AG08396 (cell line): ENCODE measurements at regions not wholly inside any gene's neighbourhood (a gene's known extent, or its start where the extent isn't known, plus 50 kb on each side); places are given as distances from the start of the nearest gene placed in this dataset.
A peak's percentile ranks its signal among the peaks of the same experiment; 100 is the strongest.

Source experiments
- DNase-seq: peaks from one replicate; pipeline ENCODE4 v3.0.0; 2012; ENCODE audit warnings: low spot score, mixed read lengths

DNA sequence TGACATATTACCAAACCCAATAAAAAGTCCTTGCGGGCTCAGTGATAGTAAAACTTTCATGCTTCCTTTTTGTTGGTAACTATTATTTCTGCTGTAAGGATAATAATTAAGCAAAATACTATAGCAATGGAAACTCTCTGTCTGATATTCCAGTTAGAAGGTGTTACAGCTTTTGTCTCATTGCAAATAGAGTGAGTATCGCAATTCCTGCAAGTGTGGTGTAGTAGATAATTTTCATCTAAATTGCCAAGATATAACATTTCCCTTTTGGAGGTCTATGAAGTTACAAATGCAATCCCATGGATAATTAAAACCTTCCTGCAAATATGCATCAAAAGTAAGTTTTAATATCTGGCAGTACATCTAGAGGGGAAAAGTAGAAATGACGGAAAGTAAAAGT, 88.7 kb upstream of the CD93 start:
- no peak for DNase-seq

DNA sequence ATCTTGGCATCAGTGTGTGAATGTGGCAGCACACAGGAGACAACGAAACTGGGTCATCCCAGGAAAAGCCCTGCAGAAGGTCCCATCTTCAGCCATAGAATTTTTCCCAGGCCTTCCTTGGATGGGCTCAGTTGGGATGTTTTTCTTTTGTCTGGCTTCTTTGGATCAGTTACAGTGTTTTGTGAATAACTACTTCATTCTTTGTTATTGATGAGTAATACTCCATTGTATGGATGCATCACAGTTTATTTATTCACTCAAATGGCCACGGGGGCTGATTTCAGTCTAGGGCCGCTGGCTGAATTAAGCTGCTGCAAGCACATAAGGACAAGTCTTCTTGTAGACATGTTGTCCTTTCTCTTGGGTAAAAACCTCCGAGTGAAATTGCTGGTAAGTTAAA, 81.3 kb upstream of the CD93 start:
- DNase-seq = no peak

DNA sequence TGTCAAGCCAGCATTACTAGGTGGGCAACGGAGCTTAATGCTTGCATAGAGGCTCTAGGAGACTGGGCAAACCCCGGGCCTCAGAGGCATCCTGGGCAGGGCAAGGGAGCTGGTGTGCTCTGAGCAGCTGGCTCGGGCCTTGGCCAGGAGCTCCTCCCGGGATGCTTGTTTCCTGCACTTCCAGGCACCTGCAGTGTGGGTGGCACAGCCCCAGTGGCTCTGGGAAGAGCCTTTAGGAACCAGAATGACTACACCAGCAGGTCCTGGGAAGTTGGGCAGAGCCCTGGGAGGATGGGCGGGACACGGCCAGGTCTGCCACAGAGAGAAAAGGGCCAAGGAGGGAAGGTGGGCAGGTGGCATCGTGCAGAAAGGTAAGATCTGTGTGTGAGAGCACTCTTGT, 80.4 kb upstream of the CD93 start:
- no peak for DNase-seq

DNA sequence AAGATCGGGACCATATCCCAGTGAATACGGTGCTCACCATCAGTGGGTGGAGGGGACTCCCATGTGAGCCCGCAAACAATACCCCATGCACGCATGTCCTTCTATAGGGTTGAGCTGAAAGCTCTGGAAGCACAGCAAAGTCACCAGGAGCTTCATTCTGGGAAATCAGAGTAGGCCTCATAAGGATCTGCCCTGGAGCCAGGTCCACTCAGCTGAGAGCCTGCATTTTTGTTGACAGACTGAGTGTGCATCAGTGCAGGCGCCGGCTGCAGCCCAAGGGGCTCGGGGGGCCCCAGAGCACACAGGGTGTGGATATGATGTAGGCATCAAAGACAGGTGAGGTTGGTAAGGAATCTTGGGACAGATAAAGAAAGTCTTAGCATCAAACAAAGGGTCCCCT, 79.8 kb upstream of the CD93 start:
- no peak for DNase-seq

DNA sequence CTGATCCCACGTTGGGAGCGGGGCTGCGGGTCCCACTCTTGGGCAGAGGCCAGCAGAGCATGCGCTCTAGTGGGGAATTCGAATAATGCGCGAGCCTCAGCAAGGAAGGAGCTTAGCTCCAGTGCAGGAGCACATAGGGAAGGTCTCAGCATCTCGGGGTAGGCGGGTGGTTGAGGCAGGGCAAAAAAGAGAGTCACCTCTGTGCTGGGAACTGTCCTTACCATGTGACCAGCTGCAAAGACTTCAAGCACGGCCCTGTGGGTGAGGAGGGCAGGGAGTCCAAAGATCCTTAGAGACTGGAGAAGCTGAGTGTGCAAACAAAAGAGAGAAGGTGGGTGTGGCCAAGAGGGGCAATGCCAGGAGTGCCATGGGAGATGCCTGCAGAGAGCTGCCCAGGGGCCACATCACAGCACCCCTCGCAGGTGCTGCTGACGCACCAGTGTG, 79.2 kb upstream of the CD93 start:
- DNase-seq = no peak

DNA sequence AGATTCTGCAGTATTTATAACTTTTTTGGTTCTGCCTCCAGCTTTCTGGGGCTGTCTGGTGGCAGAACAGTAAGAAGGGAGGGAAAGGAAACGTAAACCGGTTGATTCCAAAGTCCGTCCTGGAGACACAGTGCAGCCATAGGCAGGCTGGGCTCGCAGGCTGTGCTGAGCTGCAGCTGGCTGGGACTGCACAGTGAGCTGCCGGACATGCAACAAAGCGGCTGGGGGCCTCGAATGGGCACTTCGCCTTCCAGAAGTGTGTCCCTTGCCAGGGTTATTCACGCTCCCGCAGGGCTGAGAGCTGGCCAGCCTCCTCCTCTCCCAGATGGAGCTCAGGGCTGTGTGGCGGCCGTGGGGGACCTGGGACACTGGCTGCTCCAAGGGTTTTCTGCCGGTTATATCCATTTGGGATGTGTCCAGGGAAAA, 78.1 kb upstream of the CD93 start:
- DNase-seq = no peak

DNA sequence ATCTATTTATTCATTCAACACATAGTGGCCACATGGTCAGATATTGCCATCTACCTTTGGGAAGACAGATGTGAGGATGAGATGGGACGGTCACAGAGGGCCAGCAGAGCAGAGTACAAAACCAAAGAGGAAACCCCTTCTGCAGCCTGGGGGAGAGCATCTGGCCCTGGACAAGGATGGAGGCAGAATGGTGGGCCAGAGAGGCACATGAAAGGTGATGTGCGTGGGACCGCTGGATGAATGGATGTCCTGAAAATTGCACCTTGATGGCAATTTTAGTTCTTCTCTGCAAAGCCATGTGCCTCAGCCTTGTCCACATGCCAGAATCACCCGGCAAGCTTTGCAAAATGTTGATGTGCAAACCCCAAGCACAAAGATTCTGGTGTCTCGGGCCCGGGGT, 77.4 kb upstream of the CD93 start:
- no peak for DNase-seq

DNA sequence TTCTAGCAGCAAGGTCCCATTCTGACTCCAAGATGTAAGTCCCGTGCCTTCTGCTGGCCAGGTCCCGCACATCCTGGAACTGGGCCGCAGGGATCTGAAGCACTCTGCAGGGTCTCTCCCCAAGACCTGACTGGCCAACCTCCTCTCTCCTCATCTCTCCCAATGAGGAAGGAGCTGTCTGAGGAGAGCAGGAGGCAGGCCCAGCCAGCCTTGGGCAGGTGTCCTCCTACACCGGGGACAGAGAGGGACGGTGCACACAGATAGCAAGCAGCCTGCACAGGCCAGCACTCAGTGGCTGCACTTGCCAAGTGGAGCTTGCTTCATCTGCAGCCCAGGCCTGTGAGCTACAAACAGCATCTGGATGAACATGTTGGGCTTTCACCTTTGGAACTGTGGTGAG, 76.8 kb upstream of the CD93 start:
- DNase-seq = no peak

DNA sequence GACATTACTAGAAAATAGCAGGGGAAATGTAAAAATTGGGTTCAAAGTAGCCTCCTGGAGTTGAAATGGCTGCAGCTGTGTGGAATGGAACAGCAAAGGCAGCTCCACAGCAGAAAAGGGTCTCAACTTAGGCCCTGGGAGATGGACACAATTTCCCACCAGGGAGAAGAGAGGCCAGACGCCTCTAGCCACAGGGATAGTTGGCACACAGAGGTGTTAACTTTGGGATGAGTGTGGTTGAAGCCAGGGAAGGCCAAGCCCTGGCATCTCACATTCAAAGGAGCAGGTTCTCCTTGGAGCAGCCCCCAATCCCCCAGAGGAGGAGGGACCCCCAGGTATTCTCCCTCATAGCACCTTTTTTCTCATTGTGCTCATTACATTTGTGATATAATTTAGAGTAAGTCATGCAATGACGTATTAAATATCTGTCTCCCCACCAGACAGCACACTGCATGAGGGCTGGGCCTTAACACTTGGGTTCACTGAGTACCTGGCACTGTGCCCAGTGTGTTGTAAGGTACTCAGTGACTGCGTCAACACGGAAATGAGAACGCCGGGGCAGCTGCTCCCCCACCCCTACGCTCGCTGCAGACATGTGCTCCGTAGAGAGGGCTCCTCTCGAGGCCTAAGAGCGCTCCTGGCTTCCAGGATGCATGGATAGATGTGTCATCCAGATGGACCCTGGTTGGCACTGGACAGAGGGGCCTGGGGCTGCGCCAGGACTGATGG, 76.0 kb upstream of the CD93 start:
- DNase-seq = no peak

DNA sequence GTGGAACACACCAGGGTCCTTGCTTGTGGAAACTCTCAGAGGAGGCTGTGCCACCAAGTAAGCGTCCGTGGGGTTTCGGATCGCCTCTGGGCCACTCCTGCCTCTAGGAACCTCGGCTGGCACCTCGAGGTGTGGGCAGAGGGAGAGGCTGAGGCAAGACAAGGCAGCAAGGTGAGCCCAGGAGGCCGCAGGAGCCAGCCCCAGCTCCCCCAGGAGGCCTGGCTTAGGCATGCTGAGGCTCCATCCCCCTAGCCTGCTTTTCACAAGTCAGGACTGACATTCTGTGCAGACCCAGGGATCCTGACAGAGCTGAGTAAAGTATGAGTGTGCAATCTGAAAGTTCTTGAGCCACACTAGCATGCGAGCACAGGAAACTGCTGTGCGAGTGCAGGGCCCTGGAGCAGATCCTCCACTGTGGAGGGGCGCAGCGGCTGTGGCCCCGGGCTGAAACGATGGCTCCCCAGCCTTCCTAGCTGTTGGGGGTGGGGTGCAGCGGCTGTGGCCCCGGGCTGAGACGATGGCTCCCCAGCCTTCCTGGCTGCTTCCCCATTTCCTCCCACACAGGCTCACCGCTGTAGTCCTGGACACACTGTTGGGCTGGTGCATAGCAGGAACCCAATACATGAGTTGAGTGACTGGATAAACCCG, 75.2 kb upstream of the CD93 start:
- DNase-seq = no peak

DNA sequence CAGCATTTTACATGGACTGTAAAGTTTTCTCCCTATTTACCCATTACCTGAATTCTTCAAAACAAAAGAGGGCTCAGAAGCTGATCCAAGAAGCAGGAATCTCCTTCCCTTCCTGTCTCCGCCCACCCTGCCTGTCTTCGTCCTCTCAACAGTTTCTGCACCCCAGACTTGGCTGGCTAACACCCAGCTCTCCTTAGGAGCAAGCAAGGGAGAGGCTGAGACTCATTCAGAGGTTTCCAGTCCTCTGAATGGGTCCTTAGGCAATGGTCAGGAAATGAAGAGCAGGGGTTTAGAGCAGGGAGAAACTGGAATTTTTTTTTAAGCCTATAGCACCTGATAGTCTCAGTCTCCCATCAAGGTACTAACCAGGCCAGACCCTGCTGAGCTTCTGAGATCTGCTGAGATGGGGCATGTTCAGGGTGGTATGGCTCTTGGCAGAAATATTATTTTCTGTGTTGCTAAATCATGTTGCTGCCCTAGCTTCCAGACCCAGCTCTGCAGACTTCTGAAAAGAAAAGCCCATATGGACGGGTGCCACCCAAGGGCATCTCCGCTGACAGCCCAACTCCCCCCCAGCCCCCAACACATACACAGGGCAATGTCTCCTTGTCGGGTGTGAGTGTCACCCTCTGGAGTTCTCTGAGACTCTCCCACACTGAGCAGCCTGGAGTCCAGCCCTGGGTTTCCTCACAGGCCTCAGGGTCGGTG, 74.6 kb upstream of the CD93 start:
- peak; percentile 24 for DNase-seq

DNA sequence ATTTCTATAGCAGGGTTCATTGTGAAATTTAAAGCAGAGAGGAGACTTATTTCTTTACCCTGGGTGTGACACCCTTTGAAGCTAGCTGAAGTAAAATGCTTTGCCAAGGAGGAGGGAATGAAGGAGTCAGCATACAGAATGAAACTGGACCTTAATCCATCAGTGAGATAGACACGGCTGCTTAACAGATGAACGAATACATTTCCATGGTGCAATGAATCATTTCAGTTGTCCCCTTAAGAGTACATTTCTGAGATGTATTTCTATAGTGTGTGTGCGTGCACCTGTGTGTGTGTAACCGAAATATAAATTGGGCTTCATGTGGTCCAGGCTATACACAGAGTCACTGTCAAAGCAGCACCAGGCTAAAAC, 73.8 kb upstream of the CD93 start:
- no peak for DNase-seq

DNA sequence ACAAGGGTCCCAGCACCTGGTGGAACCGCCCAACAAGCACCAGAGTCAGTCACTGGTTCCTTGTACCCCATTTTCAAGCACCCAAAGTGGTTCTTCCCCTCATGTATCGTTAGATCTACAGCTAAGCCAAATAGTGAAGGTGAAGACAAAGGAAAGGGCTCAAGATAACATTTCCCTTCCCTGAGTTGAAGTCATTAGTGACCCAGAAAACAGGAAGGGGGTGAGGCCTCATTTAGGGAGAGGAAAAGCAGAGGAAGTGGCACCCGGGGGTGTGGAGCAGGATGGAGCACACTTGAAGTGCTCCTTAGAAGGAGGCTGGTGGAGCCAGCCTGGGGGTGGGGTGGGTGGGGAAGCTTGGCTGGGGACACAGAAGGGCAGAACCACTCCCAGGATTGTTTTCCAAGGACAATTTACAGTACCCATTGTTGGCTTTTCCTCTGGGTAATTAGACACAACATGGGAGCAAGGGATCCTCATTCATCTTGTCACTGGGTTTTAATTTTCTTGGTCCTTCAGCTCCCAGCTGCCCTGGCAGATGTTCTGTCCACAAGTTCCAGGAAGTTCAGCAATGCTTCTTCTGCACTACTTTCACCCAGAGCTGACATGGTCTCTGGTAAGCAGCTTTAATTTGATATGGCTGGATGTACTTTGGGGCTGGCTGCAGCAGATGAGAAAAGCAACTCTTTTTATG, 73.3 kb upstream of the CD93 start:
- DNase-seq = no peak

DNA sequence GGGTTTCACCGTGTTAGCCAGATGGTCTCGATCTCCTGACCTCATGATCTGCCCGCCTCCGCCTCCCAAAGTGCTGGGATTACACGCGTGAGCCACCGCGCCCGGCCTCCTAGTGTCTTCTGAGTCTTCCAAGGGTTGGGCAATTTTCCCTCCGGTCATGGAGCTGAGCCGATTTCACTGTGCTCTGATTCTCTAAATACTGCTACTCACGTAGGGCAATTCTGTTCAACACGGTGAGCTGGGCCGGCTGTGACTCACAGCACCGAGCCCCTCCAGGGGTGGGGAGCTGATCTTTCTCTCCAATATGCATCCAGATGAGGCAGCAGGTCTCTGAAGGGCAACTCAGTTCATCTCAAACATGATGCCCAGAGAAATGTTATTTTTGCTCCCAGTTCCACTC, 71.6 kb upstream of the CD93 start:
- DNase-seq = no peak

DNA sequence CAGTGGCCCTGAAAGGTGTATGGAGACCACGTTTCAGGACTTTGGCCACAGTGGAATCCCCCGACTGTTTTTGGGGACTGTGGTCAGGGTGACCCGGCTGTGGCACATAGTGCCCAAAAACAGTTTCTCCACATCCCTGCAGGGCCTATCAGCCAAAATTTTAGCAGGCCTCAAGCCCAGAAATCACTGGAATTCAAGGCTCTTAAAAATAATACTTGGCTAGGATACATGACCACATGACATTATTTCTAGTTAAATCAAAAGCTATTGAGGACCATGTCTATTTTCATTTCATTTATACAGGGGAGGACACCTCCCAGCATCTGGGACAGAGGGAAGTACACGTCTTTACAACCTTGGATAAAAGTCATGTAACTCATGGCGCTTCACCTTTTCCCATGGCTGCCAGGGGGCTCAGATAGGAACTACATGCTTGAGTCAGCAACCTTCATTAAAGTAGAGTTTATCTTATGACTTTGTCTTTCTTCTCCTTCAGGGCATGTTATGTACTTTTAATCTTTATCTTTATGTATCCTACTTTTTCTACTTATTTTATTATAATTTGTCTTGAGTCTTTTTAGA, 70.8 kb upstream of the CD93 start:
- no peak for DNase-seq

DNA sequence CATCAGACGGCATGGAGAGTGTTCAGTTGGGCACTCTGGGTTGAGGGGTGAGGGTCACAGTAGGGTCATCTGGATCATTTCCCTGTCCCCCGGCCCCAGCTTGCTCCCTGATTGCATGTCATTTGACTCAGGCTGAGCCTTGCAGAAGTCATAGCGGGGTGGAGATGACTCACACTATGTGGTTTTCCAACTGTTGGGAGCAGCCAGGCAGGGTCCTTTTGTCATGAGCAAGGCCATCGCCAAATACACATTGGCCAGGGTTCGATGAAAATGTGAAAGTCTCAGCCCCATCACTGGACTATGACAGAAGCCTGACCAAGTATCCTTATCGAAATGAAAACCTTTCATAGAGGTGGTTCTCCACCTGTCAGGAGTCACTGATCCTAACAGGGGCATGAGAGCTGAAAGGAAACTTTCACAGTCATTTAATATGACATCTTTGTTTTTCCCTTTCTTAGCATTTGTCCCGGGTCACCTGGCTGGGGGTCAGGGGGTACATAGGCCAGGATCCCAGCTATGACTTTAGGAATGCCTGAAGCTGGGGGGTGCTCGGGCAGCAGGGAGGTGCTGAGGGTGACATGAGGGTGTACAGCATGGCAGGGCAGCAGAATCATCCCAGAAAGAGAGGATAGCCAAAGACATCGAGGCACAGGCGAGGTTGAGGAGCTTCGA, 70.2 kb upstream of the CD93 start:
- DNase-seq = peak; percentile 71

DNA sequence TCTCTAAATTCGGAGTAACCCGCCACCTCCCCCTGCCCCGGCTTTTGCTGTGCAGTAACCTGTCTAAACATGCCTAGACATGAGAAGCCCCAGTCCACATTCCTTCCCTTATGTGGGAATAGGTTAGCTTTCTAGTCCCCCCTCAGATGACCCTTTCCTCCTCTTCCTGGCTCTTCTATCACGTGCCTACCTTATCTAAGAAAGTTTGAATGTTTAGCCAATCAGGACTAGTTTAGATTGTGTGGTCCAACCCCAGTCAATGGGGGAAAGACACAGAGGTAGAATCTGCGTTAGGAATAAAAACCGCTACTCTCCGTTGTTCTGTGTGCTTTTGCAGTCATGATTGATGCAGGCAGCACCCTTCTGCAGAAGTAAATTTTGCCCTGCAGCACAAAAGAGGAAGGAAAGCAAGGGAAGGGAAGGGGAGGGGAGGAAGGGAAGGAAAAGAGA, 69.0 kb upstream of the CD93 start:
- DNase-seq = no peak

DNA sequence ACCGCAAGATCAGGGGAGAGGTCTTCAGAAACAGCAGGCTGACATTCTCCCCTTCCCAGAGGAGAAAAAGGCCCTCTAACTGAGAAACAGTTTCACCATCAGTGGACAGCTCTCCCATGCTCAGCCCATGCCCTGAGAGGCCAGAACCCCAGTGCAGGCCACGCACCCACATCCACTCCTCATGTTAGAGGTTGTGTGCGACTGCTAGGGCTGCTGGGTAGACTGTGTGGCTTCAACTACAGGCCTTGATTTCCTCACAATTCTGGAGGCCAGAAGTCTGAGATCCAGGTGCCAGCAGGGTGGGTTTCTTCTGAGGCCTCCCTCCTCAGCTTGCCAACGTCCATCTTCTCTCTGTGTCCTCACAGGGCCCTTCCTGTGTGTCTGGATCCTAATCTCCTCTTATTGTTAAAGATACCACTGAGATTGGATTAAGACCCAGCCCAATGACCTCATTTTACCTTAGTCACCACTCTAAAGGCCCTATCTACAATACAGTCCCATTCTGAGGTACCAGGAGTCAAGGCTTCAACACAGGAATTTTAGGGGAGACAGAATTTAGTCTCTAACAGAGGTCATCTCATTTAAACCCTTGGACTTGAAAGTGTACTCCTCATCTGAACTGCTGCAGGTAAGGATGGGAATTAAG, 67.7 kb upstream of the CD93 start:
- DNase-seq = no peak

DNA sequence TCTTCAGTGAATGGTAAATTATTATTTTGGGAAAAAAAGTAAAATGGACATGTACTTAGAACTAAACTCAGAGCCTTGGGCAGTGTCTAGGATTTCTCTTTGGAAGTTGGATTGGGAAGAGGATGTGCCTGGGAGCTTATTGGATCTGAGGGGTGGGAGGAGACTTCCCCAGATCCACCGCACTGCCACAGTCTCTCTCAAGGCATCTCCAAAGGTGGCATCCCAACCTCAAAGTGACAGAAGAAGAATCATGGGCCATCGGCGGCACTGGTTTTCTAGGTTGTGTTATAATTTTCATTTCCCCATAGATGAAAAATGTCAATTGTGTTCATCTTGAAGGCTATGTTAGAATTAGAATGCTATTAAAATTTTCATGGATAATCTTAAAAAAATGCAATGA, 66.8 kb upstream of the CD93 start:
- DNase-seq = no peak

DNA sequence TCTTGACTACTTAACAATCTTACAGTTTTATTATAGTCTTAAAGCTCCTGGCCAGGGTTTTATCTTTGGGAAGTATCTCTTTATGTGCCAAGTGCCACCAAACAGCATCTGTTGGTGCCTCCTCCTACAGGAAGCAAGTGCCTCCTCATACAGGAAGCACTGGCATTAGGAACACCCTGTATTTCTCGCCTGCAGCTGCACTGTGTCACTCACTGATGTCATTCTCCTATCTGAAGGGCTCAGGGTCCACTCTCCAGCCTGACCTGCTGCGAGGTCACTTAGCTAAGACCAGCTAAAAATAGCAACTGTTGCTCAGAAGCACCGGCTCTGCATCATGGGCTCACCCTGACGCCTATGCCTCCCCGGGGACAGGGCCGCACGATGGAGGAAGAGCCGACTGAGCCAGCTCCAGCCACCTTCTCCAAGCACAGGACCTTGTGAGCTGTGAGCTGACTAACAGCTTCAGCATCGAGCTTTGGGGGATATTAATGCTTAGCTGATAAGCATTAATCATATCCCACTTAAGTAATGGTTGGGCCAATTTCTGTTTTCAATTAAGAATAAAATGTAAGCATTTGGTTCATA, 66.3 kb upstream of the CD93 start:
- peak; percentile 76 for DNase-seq

DNA sequence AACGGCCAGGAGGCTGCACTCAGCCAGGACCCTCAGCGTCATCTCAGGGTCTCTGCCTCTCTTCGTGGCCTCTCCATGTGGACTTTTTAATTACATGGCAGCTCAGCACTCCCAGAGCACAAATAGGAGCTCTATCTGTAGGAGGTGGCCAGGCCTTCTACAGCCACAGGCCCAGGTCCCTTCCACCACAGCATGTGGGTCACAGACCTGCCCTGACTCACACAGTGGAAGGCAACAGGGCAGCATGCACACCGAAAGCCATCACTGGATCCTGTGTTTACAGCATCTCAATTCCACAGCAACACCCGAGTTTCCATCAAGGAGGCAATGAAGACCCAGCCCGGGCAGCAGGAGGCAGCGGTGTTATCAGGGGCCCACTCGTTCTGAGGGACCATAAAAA, 65.8 kb upstream of the CD93 start:
- DNase-seq = no peak
